Neuronal stem cell (in vitro differentiated cells): ENCODE measurements at regions not wholly inside any gene's neighbourhood (a gene's known extent, or its start where the extent isn't known, plus 50 kb on each side); places are given as distances from the start of the nearest gene placed in this dataset.

Experiments
- DNase-seq: peaks from one replicate; pipeline ENCODE4 v3.0.0-alpha.2; 2013; ENCODE audit warnings: low spot score
- H2AFZ ChIP-seq: one replicate; pipeline ENCODE4 v1.6.1; 2013; ENCODE audit warnings: mild to moderate bottlenecking, low read length, inconsistent platforms
- H2AK5ac ChIP-seq: 2 replicates; pipeline ENCODE4 v1.6.1; 2013; ENCODE audit warnings: low read depth, mild to moderate bottlenecking, inconsistent platforms, low read length, moderate library complexity, mixed read lengths
- H2BK120ac ChIP-seq: 2 replicates; pipeline ENCODE4 v1.6.1; 2013; ENCODE audit warnings: low read depth, mild to moderate bottlenecking, inconsistent platforms, low read length, moderate library complexity, mixed read lengths
- H2BK12ac ChIP-seq: one replicate; pipeline ENCODE4 v1.6.1; 2013; ENCODE audit warnings: low read length, inconsistent platforms
- H2BK15ac ChIP-seq: 2 replicates; pipeline ENCODE4 v1.6.1; 2013; ENCODE audit warnings: mild to moderate bottlenecking, low read length, inconsistent platforms, mixed read lengths
- H2BK5ac ChIP-seq: one replicate; pipeline ENCODE4 v1.6.1; 2013; ENCODE audit warnings: inconsistent platforms, mild to moderate bottlenecking, low read length, moderate library complexity
- H3K14ac ChIP-seq: one replicate; pipeline ENCODE4 v1.6.1; 2013; ENCODE audit warnings: low read length, inconsistent platforms
- H3K18ac ChIP-seq: 2 replicates; pipeline ENCODE4 v1.6.1; 2013; ENCODE audit warnings: low read length, inconsistent platforms
- H3K23ac ChIP-seq: 2 replicates; pipeline ENCODE4 v1.6.1; 2013; ENCODE audit warnings: low read depth, mild to moderate bottlenecking, mixed read lengths, low read length, inconsistent platforms; ENCODE audit not compliant: poor library complexity
- H3K27ac ChIP-seq: replicated peaks from 3 replicates; pipeline ENCODE4 v1.5.1; 2013; ENCODE audit warnings: low read length, inconsistent platforms
- H3K27me3 ChIP-seq, 3 experiments: 2 replicates each; pipeline ENCODE4 v1.6.1; 2013; ENCODE audit warnings: low read length in 3 of 3, mild to moderate bottlenecking in 2 of 3, inconsistent platforms in 1 of 3, low read depth in 1 of 3, mixed read lengths in 1 of 3, moderate library complexity in 1 of 3; ENCODE audit not compliant: control insufficient read depth in 3 of 3, insufficient read depth in 3 of 3
- H3K36me3 ChIP-seq, 2 donors: replicated peaks in 1 of 2; 2 replicates each; pipeline ENCODE4 v1.6.1; 2013; ENCODE audit warnings: low read length in 2 of 2; ENCODE audit not compliant: control insufficient read depth in 2 of 2, insufficient read depth in 2 of 2
- H3K4ac ChIP-seq: 2 replicates; pipeline ENCODE4 v1.6.1; 2013; ENCODE audit warnings: inconsistent platforms, mild to moderate bottlenecking, low read length, moderate library complexity
- H3K4me1 ChIP-seq, 2 donors: 1 replicate in 1 of 2; 2 replicates in 1 of 2; pipeline ENCODE4 v1.6.1; 2013; ENCODE audit warnings: low read length in 2 of 2, low read depth in 1 of 2; ENCODE audit not compliant: control insufficient read depth in 2 of 2, insufficient read depth in 1 of 2
- H3K4me2 ChIP-seq: one replicate; pipeline ENCODE4 v1.6.1; 2013; ENCODE audit warnings: mild to moderate bottlenecking, low read length, inconsistent platforms; ENCODE audit not compliant: insufficient read depth, poor library complexity, severe bottlenecking
- H3K4me3 ChIP-seq, 2 donors: 2 replicates each; pipeline ENCODE4 v1.5.1; 2013; ENCODE audit warnings: low read length in 2 of 2, mild to moderate bottlenecking in 2 of 2, inconsistent platforms in 1 of 2, moderate library complexity in 1 of 2
- H3K79me1 ChIP-seq: one replicate; pipeline ENCODE4 v1.6.1; 2013; ENCODE audit warnings: low read depth, mild to moderate bottlenecking, inconsistent platforms, low read length, moderate library complexity
- H3K9ac ChIP-seq: one replicate; pipeline ENCODE4 v1.6.1; 2013; ENCODE audit warnings: mild to moderate bottlenecking, low read depth, low read length, inconsistent platforms; ENCODE audit not compliant: poor library complexity
- H3K9me3 ChIP-seq, 2 donors: replicated peaks in 1 of 2; 2 replicates each; pipeline versions ENCODE3 to v1.6.1; 2013; ENCODE audit warnings: low read length in 2 of 2, mild to moderate bottlenecking in 2 of 2, inconsistent platforms in 1 of 2, low read depth in 1 of 2, mixed read lengths in 1 of 2, moderate library complexity in 1 of 2; ENCODE audit not compliant: control insufficient read depth in 2 of 2, insufficient read depth in 1 of 2
- H4K8ac ChIP-seq: one replicate; pipeline ENCODE4 v1.6.1; 2013; ENCODE audit warnings: low read depth, mild to moderate bottlenecking, inconsistent platforms, low read length, moderate library complexity
- H4K91ac ChIP-seq: one replicate; pipeline ENCODE4 v1.6.1; 2013; ENCODE audit warnings: low read length, low read depth, mild to moderate bottlenecking, inconsistent platforms; ENCODE audit not compliant: poor library complexity
- WGBS, 2 donors: extraction: QIAGEN DNeasy Blood & Tissue Kit; methylation state at CpG; one replicate each; pipeline ENCODE4 v1.1.7; 2013; ENCODE audit warnings: missing lambda C conversion rate in 2 of 2, mixed read lengths in 1 of 2; ENCODE audit not compliant: insufficient read length in 2 of 2, insufficient replicate concordance in 1 of 2; ENCODE audit errors: extremely low coverage in 2 of 2; 5-methylcytosine and 5-hydroxymethylcytosine counted together

DNA sequence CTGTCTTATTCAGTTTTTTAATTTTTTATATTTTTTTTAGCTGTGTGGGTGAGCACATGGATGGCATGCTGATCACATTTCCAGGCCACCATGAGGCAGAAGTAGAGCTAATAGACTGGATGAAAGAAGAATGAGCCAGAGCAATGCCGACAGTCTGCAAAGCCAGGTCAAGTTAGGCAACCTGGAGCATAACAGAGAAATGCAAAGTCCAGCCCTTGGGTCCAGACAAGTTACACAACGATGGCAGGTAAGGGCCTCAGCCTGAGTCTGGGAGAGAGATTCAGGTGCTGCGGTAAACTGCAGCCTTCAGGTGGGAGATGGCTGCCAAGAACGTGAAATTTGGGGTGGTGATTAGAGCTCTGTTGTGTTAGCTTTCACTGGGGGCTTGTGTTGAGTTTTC lies 84.0 kb upstream of the CACNA2D3 start:
- H2AK5ac ChIP-seq, result no peak overlapping the region
- no CpG with 5 or more reads among the region's 4 CpGs for WGBS, 2 donors
- no peak overlapping the region for H3K4me3 ChIP-seq
- H3K4ac ChIP-seq, result no peak overlapping the region
- no peaks in the 10 kb centered on the region for H3K9me3 ChIP-seq
- no peak overlapping the region for H2BK12ac ChIP-seq
- peaks cover 0 to 3% of the 10 kb centered on the region in 2 donors for H3K4me1 ChIP-seq
- H3K14ac ChIP-seq, result no peak overlapping the region
- no peak overlapping the region for H2AFZ ChIP-seq
- DNase-seq, result no peak
- no peak overlapping the region for H2BK120ac ChIP-seq
- no peak overlapping the region for H3K23ac ChIP-seq
- H3K27me3 ChIP-seq, result no peaks in the 10 kb centered on the region
- H2BK15ac ChIP-seq, result no peak overlapping the region
- no peak overlapping the region for H2BK5ac ChIP-seq
- no peak overlapping the region for H3K9ac ChIP-seq
- no peak overlapping the region for H4K91ac ChIP-seq
- no peak overlapping the region for H3K4me2 ChIP-seq
- no peaks in the 10 kb centered on the region for H3K79me1 ChIP-seq
- no peak overlapping the region for H3K18ac ChIP-seq
- H3K27ac ChIP-seq, result no peak overlapping the region
- H3K36me3 ChIP-seq, result no peaks in the 10 kb centered on the region
- no peak overlapping the region for H4K8ac ChIP-seq

DNA sequence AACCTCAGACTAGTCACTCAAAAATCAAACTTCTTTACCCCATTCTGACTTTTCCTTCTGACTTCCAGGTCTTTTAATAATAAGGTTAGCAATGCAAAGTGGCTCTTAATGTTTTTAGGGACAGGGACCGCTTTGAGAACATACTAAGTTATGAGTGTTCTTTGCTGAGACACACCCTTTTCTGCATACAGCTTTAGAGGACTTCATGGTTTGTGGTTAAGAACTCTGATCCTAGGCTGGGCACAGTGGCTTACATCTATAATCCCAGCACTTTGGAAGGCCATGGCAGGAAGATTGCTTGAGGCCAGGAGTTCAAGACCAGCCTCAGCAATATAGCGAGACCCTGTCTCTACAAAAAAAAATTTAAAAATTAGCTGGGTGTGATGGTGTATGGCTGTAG lies 85.8 kb upstream of the CACNA2D3 start:
- Histone ChIP-seq H3K14ac (no peak overlapping the region), H3K4ac (no peak overlapping the region), H3K79me1 (no peaks in the 10 kb centered on the region), H3K36me3 (no peaks in the 10 kb centered on the region), H2AFZ (no peak overlapping the region), H2BK15ac (no peak overlapping the region), H2BK120ac (no peak overlapping the region), H4K8ac (no peak overlapping the region), H3K9me3 (no peaks in the 10 kb centered on the region), H3K4me3 (no peak overlapping the region), H3K27ac (no peak overlapping the region), H3K27me3 (no peaks in the 10 kb centered on the region), H2AK5ac (no peak overlapping the region), H3K9ac (no peak overlapping the region), H2BK5ac (no peak overlapping the region), H3K4me2 (no peak overlapping the region), H2BK12ac (no peak overlapping the region), H3K18ac (no peak overlapping the region), H3K4me1 (peaks cover 0 to 3% of the 10 kb centered on the region in 2 donors), H3K23ac (no peak overlapping the region), H4K91ac (no peak overlapping the region)
- WGBS, 2 donors, result no CpG with 5 or more reads among the region's 2 CpGs
- DNase-seq, result no peak

DNA sequence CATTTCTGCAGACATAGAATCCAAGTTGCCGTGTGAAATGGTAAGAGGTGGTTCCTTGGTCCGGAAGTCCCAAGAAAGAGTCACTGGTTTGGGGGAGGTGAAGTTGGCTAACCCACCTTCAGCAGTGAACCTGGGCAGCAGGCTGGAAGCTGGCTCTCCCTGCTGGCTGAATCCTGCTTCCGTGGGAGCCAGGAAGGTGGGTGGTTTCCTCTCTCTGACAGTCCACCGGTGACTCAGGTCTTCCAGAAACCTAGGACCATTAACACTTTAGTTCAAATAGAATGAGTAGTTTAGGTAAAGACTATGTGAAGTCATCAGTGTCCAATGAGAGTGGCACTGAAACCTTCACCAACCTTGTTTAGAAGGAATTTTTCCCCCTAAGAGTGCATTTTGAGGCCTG lies 87.4 kb upstream of the CACNA2D3 start:
- Histone ChIP-seq H3K4me2 (no peak overlapping the region), H4K91ac (no peak overlapping the region), H3K27ac (no peak overlapping the region), H2AFZ (no peak overlapping the region), H2BK12ac (no peak overlapping the region), H2AK5ac (no peak overlapping the region), H3K79me1 (no peaks in the 10 kb centered on the region), H3K23ac (no peak overlapping the region), H3K4me3 (no peak overlapping the region), H3K14ac (no peak overlapping the region), H3K9me3 (no peaks in the 10 kb centered on the region), H3K36me3 (no peaks in the 10 kb centered on the region), H3K4me1 (no peaks in the 10 kb centered on the region), H3K27me3 (no peaks in the 10 kb centered on the region), H2BK120ac (no peak overlapping the region), H4K8ac (no peak overlapping the region), H3K9ac (no peak overlapping the region), H2BK15ac (no peak overlapping the region), H2BK5ac (no peak overlapping the region), H3K4ac (no peak overlapping the region), H3K18ac (no peak overlapping the region)
- no CpG with 5 or more reads among the region's 4 CpGs for WGBS, 2 donors
- DNase-seq, result no peak

DNA sequence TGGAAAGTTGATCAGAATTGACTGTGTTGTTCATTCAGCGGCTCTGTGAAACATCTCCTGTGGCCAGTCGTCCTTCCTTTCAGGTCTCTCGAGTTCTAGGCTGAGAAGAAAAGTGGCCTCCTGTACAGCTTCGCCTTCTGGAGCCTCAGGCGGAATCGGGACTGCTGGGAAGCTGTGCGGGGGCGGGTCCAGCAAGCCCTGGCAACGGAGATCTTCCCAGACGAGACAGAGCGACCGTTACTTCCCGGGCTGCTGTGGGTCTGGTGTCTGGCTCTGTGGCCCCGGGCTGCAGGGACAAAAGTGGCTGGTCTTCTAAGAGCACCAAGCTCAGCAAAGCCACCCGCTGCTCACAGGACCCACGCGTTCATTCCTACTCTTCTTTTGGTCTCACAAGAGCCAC lies 88.6 kb upstream of the CACNA2D3 start:
- Histone ChIP-seq H3K4me1 (no peaks in the 10 kb centered on the region), H2AFZ (peak overlapping the region; percentile 35), H3K23ac (peak overlapping the region; percentile 19), H4K8ac (no peak overlapping the region), H3K4me2 (no peak overlapping the region), H3K18ac (peak overlapping the region; percentile 75), H3K79me1 (no peaks in the 10 kb centered on the region), H2BK12ac (no peak overlapping the region), H2BK15ac (no peak overlapping the region), H2BK120ac (no peak overlapping the region), H3K4ac (no peak overlapping the region), H3K9me3 (no peaks in the 10 kb centered on the region), H3K9ac (no peak overlapping the region), H3K14ac (no peak overlapping the region), H3K27me3 (no peaks in the 10 kb centered on the region), H2BK5ac (no peak overlapping the region), H3K27ac (no peak overlapping the region), H3K36me3 (no peaks in the 10 kb centered on the region), H4K91ac (no peak overlapping the region), H2AK5ac (no peak overlapping the region), H3K4me3 (no peak overlapping the region)
- no CpG with 5 or more reads among the region's 17 CpGs for WGBS, 2 donors
- DNase-seq, result no peak
